ENCODE measurements at regions not wholly inside any gene's neighbourhood (a gene's known extent, or its start where the extent isn't known, plus 50 kb on each side); places are given as distances from the start of the nearest gene placed in this dataset.

DNA sequence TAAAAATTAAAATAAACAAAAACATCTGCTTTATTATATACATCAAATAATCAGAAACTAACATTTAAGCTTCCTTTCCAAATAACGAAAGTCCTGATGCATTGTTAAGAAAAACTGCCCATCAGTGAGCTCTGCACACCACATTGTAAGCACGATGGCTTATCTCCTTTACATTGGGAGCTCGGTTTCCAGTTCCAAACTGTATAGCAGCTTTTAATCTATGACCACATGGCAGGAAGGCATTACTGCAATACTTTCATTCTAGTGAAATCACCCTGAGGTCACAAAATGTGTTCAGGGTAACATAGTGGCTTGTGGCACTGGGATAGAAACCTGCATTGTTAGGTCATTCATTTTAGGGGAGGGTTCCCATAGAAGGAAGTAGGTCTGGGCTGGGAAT, 146.3 kb downstream of the ZNF22 start:
- TF ChIP-seq, protein P1, sequence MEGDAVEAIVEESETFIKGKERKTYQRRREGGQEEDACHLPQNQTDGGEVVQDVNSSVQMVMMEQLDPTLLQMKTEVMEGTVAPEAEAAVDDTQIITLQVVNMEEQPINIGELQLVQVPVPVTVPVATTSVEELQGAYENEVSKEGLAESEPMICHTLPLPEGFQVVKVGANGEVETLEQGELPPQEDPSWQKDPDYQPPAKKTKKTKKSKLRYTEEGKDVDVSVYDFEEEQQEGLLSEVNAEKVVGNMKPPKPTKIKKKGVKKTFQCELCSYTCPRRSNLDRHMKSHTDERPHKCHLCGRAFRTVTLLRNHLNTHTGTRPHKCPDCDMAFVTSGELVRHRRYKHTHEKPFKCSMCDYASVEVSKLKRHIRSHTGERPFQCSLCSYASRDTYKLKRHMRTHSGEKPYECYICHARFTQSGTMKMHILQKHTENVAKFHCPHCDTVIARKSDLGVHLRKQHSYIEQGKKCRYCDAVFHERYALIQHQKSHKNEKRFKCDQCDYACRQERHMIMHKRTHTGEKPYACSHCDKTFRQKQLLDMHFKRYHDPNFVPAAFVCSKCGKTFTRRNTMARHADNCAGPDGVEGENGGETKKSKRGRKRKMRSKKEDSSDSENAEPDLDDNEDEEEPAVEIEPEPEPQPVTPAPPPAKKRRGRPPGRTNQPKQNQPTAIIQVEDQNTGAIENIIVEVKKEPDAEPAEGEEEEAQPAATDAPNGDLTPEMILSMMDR (IDR thresholded peaks at IDR 0.05; ENCODE audit: insufficient read depth, low read length) = no peak
- TF ChIP-seq POLR2AphosphoS5 (IDR thresholded peaks at IDR 0.05; ENCODE audit: low read depth) (no peak), GABPA (IDR thresholded peaks at IDR 0.05; ENCODE audit: low read depth) (no peak), SPI1 (IDR thresholded peaks at IDR 0.05; ENCODE audit: borderline replicate concordance, low read depth) (no peak)
- TF ChIP-seq, protein P2, sequence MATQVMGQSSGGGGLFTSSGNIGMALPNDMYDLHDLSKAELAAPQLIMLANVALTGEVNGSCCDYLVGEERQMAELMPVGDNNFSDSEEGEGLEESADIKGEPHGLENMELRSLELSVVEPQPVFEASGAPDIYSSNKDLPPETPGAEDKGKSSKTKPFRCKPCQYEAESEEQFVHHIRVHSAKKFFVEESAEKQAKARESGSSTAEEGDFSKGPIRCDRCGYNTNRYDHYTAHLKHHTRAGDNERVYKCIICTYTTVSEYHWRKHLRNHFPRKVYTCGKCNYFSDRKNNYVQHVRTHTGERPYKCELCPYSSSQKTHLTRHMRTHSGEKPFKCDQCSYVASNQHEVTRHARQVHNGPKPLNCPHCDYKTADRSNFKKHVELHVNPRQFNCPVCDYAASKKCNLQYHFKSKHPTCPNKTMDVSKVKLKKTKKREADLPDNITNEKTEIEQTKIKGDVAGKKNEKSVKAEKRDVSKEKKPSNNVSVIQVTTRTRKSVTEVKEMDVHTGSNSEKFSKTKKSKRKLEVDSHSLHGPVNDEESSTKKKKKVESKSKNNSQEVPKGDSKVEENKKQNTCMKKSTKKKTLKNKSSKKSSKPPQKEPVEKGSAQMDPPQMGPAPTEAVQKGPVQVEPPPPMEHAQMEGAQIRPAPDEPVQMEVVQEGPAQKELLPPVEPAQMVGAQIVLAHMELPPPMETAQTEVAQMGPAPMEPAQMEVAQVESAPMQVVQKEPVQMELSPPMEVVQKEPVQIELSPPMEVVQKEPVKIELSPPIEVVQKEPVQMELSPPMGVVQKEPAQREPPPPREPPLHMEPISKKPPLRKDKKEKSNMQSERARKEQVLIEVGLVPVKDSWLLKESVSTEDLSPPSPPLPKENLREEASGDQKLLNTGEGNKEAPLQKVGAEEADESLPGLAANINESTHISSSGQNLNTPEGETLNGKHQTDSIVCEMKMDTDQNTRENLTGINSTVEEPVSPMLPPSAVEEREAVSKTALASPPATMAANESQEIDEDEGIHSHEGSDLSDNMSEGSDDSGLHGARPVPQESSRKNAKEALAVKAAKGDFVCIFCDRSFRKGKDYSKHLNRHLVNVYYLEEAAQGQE (IDR thresholded peaks at IDR 0.05; ENCODE audit: insufficient replicate concordance, low read depth) = no peak
- H3K27ac ChIP-seq (replicated peaks) = no peak overlapping the region
- no peak overlapping the region for H3K4me3 ChIP-seq (replicated peaks; ENCODE audit: insufficient read depth, low read length)
- no peak for DNase-seq (ENCODE audit: low read depth in 1 of 2, low spot score in 1 of 2)
- H3K27me3 ChIP-seq (ENCODE audit: insufficient read depth, poor library complexity, severe bottlenecking) = no peaks in the 10 kb centered on the region

DNA sequence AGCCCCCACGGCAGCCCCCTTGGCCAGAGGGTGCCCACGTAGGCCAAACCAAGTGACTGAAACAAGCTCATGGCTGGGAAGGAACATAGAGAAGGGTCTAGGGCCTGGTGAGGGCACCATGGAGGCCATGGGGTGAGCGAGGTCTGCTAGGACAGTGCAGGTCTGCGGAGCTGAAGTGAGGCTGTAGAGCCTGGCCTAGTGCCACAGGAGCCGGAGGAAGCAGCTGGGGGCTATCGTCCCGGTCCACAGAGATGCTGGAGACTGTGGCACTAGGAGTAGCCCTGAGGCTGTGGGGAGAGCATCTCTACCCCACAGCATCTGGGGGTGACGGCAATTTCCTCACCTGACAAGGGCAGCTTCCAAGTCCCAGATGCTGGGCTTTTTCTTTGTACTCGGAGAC, 150.3 kb downstream of the ZNF22 start:
- no peak overlapping the region for H3K27ac ChIP-seq (replicated peaks)
- H3K27me3 ChIP-seq (ENCODE audit: insufficient read depth, poor library complexity, severe bottlenecking) = no peaks in the 10 kb centered on the region
- no peak overlapping the region for H3K4me3 ChIP-seq (replicated peaks; ENCODE audit: insufficient read depth, low read length)
- TF ChIP-seq POLR2AphosphoS5 (IDR thresholded peaks at IDR 0.05; ENCODE audit: low read depth) = no peak
- TF ChIP-seq, protein P2 (IDR thresholded peaks at IDR 0.05; ENCODE audit: insufficient replicate concordance, low read depth) = no peak
- no peak for DNase-seq (ENCODE audit: low read depth in 1 of 2, low spot score in 1 of 2)

DNA sequence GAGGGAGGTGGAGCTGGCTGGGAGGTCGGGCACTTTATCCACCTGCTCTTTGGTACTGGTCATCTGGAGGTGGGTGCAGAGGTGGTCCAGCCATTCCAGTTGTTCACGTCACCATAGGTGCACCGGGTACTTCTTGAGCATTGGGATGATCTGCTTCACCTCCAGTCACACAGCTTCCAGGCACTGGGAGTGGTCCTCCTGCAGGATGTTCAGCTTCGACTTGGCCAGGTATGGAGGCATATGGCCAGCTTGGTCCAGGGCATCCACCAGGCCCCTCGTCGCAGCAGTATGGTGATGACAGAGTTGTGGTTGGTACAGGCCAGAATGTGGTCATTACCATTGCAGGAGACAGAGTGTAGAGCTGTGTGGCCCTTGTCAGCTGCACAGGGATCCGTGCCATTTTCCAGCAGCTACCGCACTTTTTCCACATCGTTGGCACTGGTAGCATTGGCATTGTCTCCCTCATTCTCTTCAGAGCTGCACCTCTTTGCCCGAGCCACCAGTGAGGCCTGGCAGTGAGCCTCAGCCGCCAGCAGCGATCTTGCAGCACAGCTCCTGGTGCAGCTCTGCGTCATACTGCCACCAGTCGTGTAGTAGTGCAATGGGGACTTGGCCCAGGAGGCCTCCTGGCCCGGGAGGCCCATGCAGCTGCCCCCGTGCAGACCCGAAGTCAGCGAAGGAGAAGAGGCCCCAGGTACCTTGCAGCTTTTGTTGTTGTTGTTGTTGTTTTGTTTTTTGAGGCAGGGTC, 150.9 kb downstream of the ZNF22 start:
- H3K27ac ChIP-seq (replicated peaks) = no peak overlapping the region
- no peak overlapping the region for H3K4me3 ChIP-seq (replicated peaks; ENCODE audit: insufficient read depth, low read length)
- H3K27me3 ChIP-seq (ENCODE audit: insufficient read depth, poor library complexity, severe bottlenecking) = no peaks in the 10 kb centered on the region
- TF ChIP-seq, protein P1 (IDR thresholded peaks at IDR 0.05; ENCODE audit: insufficient read depth, low read length) = no peak
- TF ChIP-seq POLR2AphosphoS5 (IDR thresholded peaks at IDR 0.05; ENCODE audit: low read depth) = no peak
- no peak for TF ChIP-seq SPI1 (IDR thresholded peaks at IDR 0.05; ENCODE audit: borderline replicate concordance, low read depth)
- TF ChIP-seq, protein P2 (IDR thresholded peaks at IDR 0.05; ENCODE audit: insufficient replicate concordance, low read depth) = no peak
- TF ChIP-seq GABPA (IDR thresholded peaks at IDR 0.05; ENCODE audit: low read depth) = no peak
- DNase-seq (ENCODE audit: low read depth in 1 of 2, low spot score in 1 of 2) = no peak

Measured in HL-60 (cell line).